Kidney (tissue), 13 donors: ENCODE measurements at regions not wholly inside any gene's neighbourhood (a gene's known extent, or its start where the extent isn't known, plus 50 kb on each side); places are given as distances from the start of the nearest gene placed in this dataset.

Experiments
- DNase-seq, 5 donors: peaks; one replicate each; pipeline ENCODE4 v3.0.0-alpha.2; 2013 to 2020
- FAIRE-seq: peaks from 2 replicates; lab custom pipeline; 2012; peaks lifted over from hg19 to GRCh38; lab: Jason Lieb, UNC
- H3K27ac ChIP-seq, 2 donors: one replicate each; pipeline ENCODE4 v1.7.0; 2013; ENCODE audit warnings: low read depth in 2 of 2, low read length in 2 of 2, inconsistent platforms in 1 of 2
- H3K27me3 ChIP-seq: one replicate; pipeline ENCODE4 v1.7.1; 2013; ENCODE audit warnings: low read length, inconsistent platforms; ENCODE audit not compliant: control insufficient read depth, insufficient read depth
- H3K36me3 ChIP-seq, 3 donors: one replicate each; pipeline versions ENCODE4 v1.7.0 to v1.7.1; 2013; ENCODE audit warnings: low read length in 3 of 3, control low read depth in 1 of 3, inconsistent platforms in 1 of 3; ENCODE audit not compliant: insufficient read depth in 3 of 3, control insufficient read depth in 2 of 3
- H3K4me1 ChIP-seq, 3 donors: one replicate each; pipeline versions ENCODE4 v1.7.0 to v1.7.1; 2013; ENCODE audit warnings: low read length in 3 of 3, inconsistent platforms in 1 of 3, low read depth in 1 of 3; ENCODE audit not compliant: control insufficient read depth in 2 of 3, insufficient read depth in 2 of 3
- H3K4me3 ChIP-seq, 3 donors: one replicate each; pipeline versions ENCODE4 v1.7.0 to v1.8.1; 2013; ENCODE audit warnings: low read length in 3 of 3, control low read depth in 1 of 3, inconsistent platforms in 1 of 3
- H3K9ac ChIP-seq, 3 donors: one replicate each; pipeline versions ENCODE4 v1.7.0 to v1.7.1; 2013; ENCODE audit warnings: low read length in 3 of 3, control low read depth in 1 of 3, inconsistent platforms in 1 of 3
- H3K9me3 ChIP-seq, 3 donors: one replicate each; pipeline versions ENCODE4 v1.7.0 to v1.7.1; 2013; ENCODE audit warnings: low read length in 3 of 3, control low read depth in 1 of 3, inconsistent platforms in 1 of 3; ENCODE audit not compliant: control insufficient read depth in 2 of 3, insufficient read depth in 1 of 3
- intact Hi-C: fragments of 100-400 bp; cut with DNase I; formaldehyde crosslinking; loops from one replicate; pipeline ENCODE4 v1.11.1; 2022
- TF ChIP-seq, protein P1 (sequence below): IDR thresholded peaks from 3 replicates; pipeline ENCODE4 v1.5.1; 2012; ENCODE audit warnings: mild to moderate bottlenecking, moderate library complexity, borderline replicate concordance; ENCODE audit not compliant: insufficient read depth; ENCODE audit errors: extremely low read depth
- donor health status: control.
- donor health status: control.
- donor health status: control.
- donor health status: control.
- donor health status: control.
- donor health status: DM: yes; HTN: yes; CAD: no.
- donor health status: Normal renal cell carcinoma (clear cell type).

DNA sequence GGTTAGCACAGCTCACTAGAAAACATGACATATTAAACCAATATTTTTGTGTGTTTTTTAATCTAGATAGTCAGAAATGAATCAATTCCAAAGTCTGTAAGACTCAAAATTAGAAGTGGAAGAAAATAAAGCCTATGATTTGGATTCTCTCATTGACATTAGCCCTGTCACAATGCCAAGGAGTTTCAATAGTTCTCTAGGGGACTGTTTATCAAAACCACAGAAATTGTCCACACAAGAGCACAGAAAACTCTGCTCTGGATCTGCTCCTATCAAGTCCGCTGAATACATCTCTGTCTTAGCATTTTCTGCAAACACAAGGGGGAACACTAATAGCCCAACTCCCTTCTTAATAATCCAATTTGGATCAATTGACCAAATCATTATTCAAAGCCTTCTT is 152.0 kb downstream of the HS3ST3B1 start:
- Histone ChIP-seq H3K27me3 (no peaks in the 10 kb centered on the region), H3K9me3 (no peaks in the 10 kb centered on the region), H3K36me3 (no peaks in the 10 kb centered on the region), H3K4me3 (no peak overlapping the region), H3K4me1 (no peaks in the 10 kb centered on the region), H3K9ac (no peak overlapping the region), H3K27ac (no peak overlapping the region)
- TF ChIP-seq, protein P1, sequence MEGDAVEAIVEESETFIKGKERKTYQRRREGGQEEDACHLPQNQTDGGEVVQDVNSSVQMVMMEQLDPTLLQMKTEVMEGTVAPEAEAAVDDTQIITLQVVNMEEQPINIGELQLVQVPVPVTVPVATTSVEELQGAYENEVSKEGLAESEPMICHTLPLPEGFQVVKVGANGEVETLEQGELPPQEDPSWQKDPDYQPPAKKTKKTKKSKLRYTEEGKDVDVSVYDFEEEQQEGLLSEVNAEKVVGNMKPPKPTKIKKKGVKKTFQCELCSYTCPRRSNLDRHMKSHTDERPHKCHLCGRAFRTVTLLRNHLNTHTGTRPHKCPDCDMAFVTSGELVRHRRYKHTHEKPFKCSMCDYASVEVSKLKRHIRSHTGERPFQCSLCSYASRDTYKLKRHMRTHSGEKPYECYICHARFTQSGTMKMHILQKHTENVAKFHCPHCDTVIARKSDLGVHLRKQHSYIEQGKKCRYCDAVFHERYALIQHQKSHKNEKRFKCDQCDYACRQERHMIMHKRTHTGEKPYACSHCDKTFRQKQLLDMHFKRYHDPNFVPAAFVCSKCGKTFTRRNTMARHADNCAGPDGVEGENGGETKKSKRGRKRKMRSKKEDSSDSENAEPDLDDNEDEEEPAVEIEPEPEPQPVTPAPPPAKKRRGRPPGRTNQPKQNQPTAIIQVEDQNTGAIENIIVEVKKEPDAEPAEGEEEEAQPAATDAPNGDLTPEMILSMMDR = no peak
- FAIRE-seq (no peak), DNase-seq (no peak)
- intact Hi-C loops = no loop called here

DNA sequence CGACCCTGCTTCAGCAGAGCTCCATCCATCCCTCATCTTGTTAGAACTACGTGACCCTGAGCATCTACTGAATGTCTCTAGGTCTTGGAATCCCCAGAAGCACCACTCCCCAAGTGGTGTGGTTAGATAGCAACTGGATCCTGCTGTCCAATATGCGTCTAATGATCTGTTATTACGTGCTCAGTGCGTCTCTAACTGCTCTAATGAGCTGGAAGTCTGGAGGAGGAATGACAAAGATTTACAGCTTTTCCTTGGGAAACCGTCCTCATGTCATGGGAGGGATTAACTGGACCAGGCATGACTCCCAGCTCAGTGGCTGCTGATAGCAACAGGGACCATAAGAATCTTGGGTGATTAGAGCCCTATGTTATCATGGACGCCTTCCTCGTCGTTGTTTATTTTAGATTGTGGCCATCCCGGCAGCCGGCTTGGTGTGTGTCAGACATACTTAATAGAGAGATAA is 150.9 kb downstream of the HS3ST3B1 start:
- H3K27ac ChIP-seq = no peak overlapping the region
- H3K36me3 ChIP-seq = no peaks in the 10 kb centered on the region
- H3K4me3 ChIP-seq = no peak overlapping the region
- peak in 3 of 5 donors; percentile 24 to 72 (median 59) for DNase-seq
- no peaks in the 10 kb centered on the region for H3K27me3 ChIP-seq
- H3K4me1 ChIP-seq = no peaks in the 10 kb centered on the region
- no peak overlapping the region for H3K9ac ChIP-seq
- TF ChIP-seq, protein P1 = no peak
- intact Hi-C loops = no loop called here
- FAIRE-seq = no peak
- no peaks in the 10 kb centered on the region for H3K9me3 ChIP-seq

DNA sequence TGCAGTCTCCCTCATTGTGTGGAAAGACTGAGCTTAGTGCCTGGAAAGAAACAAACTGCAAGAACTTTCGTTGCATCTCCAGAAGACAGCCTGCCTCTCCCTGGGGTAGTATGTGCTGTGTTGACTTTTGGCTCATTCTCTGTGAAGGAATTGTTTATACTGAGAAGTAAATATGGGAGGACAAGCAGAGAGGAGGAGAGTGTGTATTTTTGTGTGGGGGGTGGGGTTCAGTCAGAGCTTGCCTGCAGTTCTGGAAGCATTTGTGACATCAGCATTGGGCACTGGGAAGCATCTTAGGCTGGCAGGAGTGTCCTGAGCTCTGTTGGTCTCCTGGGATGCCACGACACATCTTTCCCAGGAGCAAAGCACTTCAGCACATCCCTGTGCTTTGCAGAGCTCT is 147.9 kb downstream of the HS3ST3B1 start:
- FAIRE-seq = no peak
- intact Hi-C loops = no loop called here
- H3K4me3 ChIP-seq = no peak overlapping the region
- H3K4me1 ChIP-seq = no peaks in the 10 kb centered on the region
- no peaks in the 10 kb centered on the region for H3K27me3 ChIP-seq
- no peak overlapping the region for H3K9ac ChIP-seq
- TF ChIP-seq, protein P1 = no peak
- H3K9me3 ChIP-seq = no peaks in the 10 kb centered on the region
- no peaks in the 10 kb centered on the region for H3K36me3 ChIP-seq
- DNase-seq = no peak
- H3K27ac ChIP-seq = no peak overlapping the region

DNA sequence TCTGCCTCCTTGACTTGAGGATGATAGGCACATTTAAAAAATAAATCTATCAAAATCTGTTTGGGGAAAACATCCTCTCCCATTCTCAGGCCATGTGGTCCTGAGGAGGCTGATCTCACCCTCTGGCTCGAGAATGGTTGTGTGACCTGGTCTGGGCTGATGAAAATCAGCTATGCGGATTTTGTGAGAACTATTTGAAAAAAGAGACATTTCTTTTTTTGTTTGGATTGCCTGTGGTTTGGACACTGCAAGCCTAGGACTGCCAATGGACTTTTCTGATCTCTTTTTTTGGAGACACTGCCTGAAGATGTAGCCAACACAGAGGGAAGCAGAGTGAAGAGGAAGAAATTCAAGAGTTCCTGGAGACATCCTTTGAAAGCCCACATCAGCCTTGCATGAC is 145.9 kb downstream of the HS3ST3B1 start:
- Histone ChIP-seq H3K4me3 (no peak overlapping the region), H3K9ac (no peak overlapping the region), H3K27ac (no peak overlapping the region), H3K9me3 (no peaks in the 10 kb centered on the region), H3K4me1 (no peaks in the 10 kb centered on the region), H3K36me3 (no peaks in the 10 kb centered on the region), H3K27me3 (no peaks in the 10 kb centered on the region)
- DNase-seq = no peak
- TF ChIP-seq, protein P1 = no peak
- intact Hi-C loops = no loop called here
- FAIRE-seq = no peak
